Spleen (tissue), 11 donors: ENCODE measurements at regions not wholly inside any gene's neighbourhood (a gene's known extent, or its start where the extent isn't known, plus 50 kb on each side); places are given as distances from the start of the nearest gene placed in this dataset.

Source experiments
- DNase-seq: peaks from one replicate; pipeline ENCODE4 v3.0.0-alpha.2; 2020
- H3K27ac ChIP-seq, 8 donors: fragments of 200-600 bp; sonication (generic) in 7 of 8; 1 replicate in 4 of 8; 2 replicates in 4 of 8; pipeline versions ENCODE4 v1.5.0 to v1.8.0; 2016 to 2021; ENCODE audit warnings: inconsistent platforms in 4 of 8, mild to moderate bottlenecking in 4 of 8, moderate library complexity in 1 of 8
- H3K27me3 ChIP-seq, 7 donors: fragments of 200-600 bp; sonication (generic) in 6 of 7; replicated peaks in 1 of 7; 1 replicate in 4 of 7; 2 replicates in 3 of 7; pipeline versions ENCODE4 v1.5.0 to v1.8.0; 2016 to 2021; ENCODE audit warnings: inconsistent platforms in 3 of 7, mild to moderate bottlenecking in 1 of 7
- H3K36me3 ChIP-seq, 6 donors: fragments of 200-600 bp; sonication (generic) in 5 of 6; 1 replicate in 4 of 6; 2 replicates in 2 of 6; pipeline versions ENCODE4 v1.5.0 to v1.8.0; 2016 to 2021; ENCODE audit warnings: inconsistent platforms in 2 of 6
- H3K4me1 ChIP-seq, 6 donors: fragments of 200-600 bp; sonication (generic) in 5 of 6; 1 replicate in 3 of 6; 2 replicates in 3 of 6; pipeline versions ENCODE4 v1.5.0 to v1.8.0; 2016 to 2021; ENCODE audit warnings: inconsistent platforms in 3 of 6
- H3K4me3 ChIP-seq, 8 donors: fragments of 200-600 bp; sonication (generic) in 7 of 8; 1 replicate in 4 of 8; 2 replicates in 4 of 8; pipeline versions ENCODE4 v1.5.0 to v1.8.0; 2016 to 2021; ENCODE audit warnings: inconsistent platforms in 4 of 8, mild to moderate bottlenecking in 4 of 8, moderate library complexity in 2 of 8
- H3K9me3 ChIP-seq, 8 donors: fragments of 200-600 bp; sonication (generic) in 7 of 8; 1 replicate in 4 of 8; 2 replicates in 4 of 8; pipeline versions ENCODE4 v1.5.0 to v1.8.0; 2016 to 2021; ENCODE audit warnings: inconsistent platforms in 4 of 8
- CTCF ChIP-seq, 11 experiments: fragments of 200-600 bp in 7 of 11; fragments of 450-650 bp in 4 of 11; sonication (generic) in 4 of 11; IDR thresholded peaks in 8 of 11; conservative IDR thresholded peaks in 3 of 11; 1 replicate in 7 of 11; 2 replicates in 4 of 11; pipeline versions ENCODE4 v1.4.0 to v1.8.0; 2016 to 2021; ENCODE audit warnings: antibody characterized with exemption in 11 of 11, inconsistent platforms in 4 of 11, mild to moderate bottlenecking in 1 of 11
- POLR2A ChIP-seq, 3 donors: fragments of 450-650 bp; IDR thresholded peaks; one replicate each; pipeline ENCODE4 v1.5.1; 2017; ENCODE audit warnings: antibody characterized with exemption in 3 of 3, mild to moderate bottlenecking in 1 of 3
- POLR2AphosphoS5 ChIP-seq, 3 donors: sonication (generic); formaldehyde crosslinking; IDR thresholded peaks; one replicate each; pipeline ENCODE4 v1.5.1; 2017; ENCODE audit warnings: antibody characterized with exemption in 3 of 3
- WGBS, 5 donors: extraction: QIAGEN DNeasy Blood & Tissue Kit in 3 of 5; methylation state at CpG; one replicate each; pipeline versions ENCODE4 v1.1.5 to v1.1.7; 2013 to 2018; 5-methylcytosine and 5-hydroxymethylcytosine counted together
- intact Hi-C: fragments of 100-400 bp; cut with DNase I; formaldehyde crosslinking; loops from one replicate; pipeline ENCODE4 v1.15.0; 2023; ENCODE audit warnings: low total_unique reads
- donor health status: healthy with polysubstance abuse.
- donor health status: DM: no; HTN: no; CAD: no; lungs with moderate emphysema.
- donor health status: DM: no; HTN: no; CAD: no.
- donor health status: Bipolar disorder and iron deficiency.
- donor health status: healthy.
- donor health status: DM: no; HTN: no; CAD: no.
- donor health status: DM: yes; HTN: yes; CAD: no.

GRCh38 chr4:112951362-112952312 lies 97.8 kb upstream of the ANK2 start:
- TF ChIP-seq POLR2AphosphoS5 (IDR thresholded peaks at IDR 0.05) (no peak), CTCF (IDR thresholded peaks at IDR 0.05 in 8 of 11, conservative IDR thresholded peaks at IDR 0.05 in 3 of 11) (peak in 7 of 11 experiments; percentile 16 to 53 (median 45))
- WGBS, 5 donors, result 53 to 60% (median 55%) methylated on average over 6 of the region's 6 CpGs
- H3K27ac ChIP-seq, result no peak overlapping the region
- intact Hi-C loops, result no loop called here
- DNase-seq, result no peak
- no peaks in the 10 kb centered on the region for H3K4me1 ChIP-seq
- H3K9me3 ChIP-seq, result no peaks in the 10 kb centered on the region
- H3K4me3 ChIP-seq, result no peak overlapping the region
- H3K36me3 ChIP-seq, result no peaks in the 10 kb centered on the region
- H3K27me3 ChIP-seq, result no peaks in the 10 kb centered on the region

- Histone ChIP-seq H3K4me1 (no peaks in the 10 kb centered on the region), H3K4me3 (no peak overlapping the region), H3K27me3 (no peaks in the 10 kb centered on the region), H3K36me3 (no peaks in the 10 kb centered on the region), H3K9me3 (no peaks in the 10 kb centered on the region), H3K27ac (no peak overlapping the region)
- intact Hi-C loops, result no loop called here
- DNase-seq, result no peak
- TF ChIP-seq CTCF (IDR thresholded peaks at IDR 0.05 in 8 of 11, conservative IDR thresholded peaks at IDR 0.05 in 3 of 11) (no peak), POLR2A (IDR thresholded peaks at IDR 0.05) (no peak), POLR2AphosphoS5 (IDR thresholded peaks at IDR 0.05) (no peak)
- WGBS, 5 donors, result 50 to 72% (median 59%) methylated on average over 1 of the region's 1 CpG
These were observed 97.1 kb upstream of the ANK2 start for GRCh38 chr4:112952313-112952700.

GRCh38 chr4:112953262-112953661 lies 96.2 kb upstream of the ANK2 start:
- H3K4me3 ChIP-seq, result no peak overlapping the region
- no peaks in the 10 kb centered on the region for H3K27me3 ChIP-seq
- no peak overlapping the region for H3K27ac ChIP-seq
- H3K4me1 ChIP-seq, result no peaks in the 10 kb centered on the region
- H3K9me3 ChIP-seq, result no peaks in the 10 kb centered on the region
- DNase-seq, result no peak
- intact Hi-C loops, result no loop called here
- 51 to 71% (median 60%) methylated on average over 3 of the region's 3 CpGs for WGBS, 5 donors
- no peaks in the 10 kb centered on the region for H3K36me3 ChIP-seq
- TF ChIP-seq POLR2AphosphoS5 (IDR thresholded peaks at IDR 0.05) (no peak), POLR2A (IDR thresholded peaks at IDR 0.05) (no peak), CTCF (IDR thresholded peaks at IDR 0.05 in 8 of 11, conservative IDR thresholded peaks at IDR 0.05 in 3 of 11) (no peak)

- H3K36me3 ChIP-seq, result no peaks in the 10 kb centered on the region
- no peak for TF ChIP-seq POLR2AphosphoS5 (IDR thresholded peaks at IDR 0.05)
- H3K9me3 ChIP-seq, result no peaks in the 10 kb centered on the region
- H3K27ac ChIP-seq, result no peak overlapping the region
- no peak for DNase-seq
- intact Hi-C loops, result no loop called here
- no peak overlapping the region for H3K4me3 ChIP-seq
- no peaks in the 10 kb centered on the region for H3K27me3 ChIP-seq
- 39 to 61% (median 49%) methylated on average over 1 of the region's 1 CpG for WGBS, 5 donors
- H3K4me1 ChIP-seq, result no peaks in the 10 kb centered on the region
These were observed 95.2 kb upstream of the ANK2 start for GRCh38 chr4:112954286-112954685.
